Tibial nerve (tissue), 3 donors: ENCODE measurements at regions not wholly inside any gene's neighbourhood (a gene's known extent, or its start where the extent isn't known, plus 50 kb on each side); places are given as distances from the start of the nearest gene placed in this dataset.

Experiments
- POLR2A ChIP-seq, 2 donors: fragments of 450-650 bp; IDR thresholded peaks; one replicate each; pipeline ENCODE4 v1.6.1; 2017; ENCODE audit warnings: antibody characterized with exemption in 2 of 2, mild to moderate bottlenecking in 2 of 2, moderate library complexity in 2 of 2
- TF ChIP-seq, protein P1 (sequence below), 5 experiments: fragments of 200-600 bp in 3 of 5; fragments of 450-650 bp in 2 of 5; sonication (generic) in 3 of 5; IDR thresholded peaks; one replicate each; pipeline ENCODE4 v1.5.1; 2016 to 2019; ENCODE audit warnings: antibody characterized with exemption in 5 of 5, mild to moderate bottlenecking in 3 of 5, moderate library complexity in 2 of 5

DNA sequence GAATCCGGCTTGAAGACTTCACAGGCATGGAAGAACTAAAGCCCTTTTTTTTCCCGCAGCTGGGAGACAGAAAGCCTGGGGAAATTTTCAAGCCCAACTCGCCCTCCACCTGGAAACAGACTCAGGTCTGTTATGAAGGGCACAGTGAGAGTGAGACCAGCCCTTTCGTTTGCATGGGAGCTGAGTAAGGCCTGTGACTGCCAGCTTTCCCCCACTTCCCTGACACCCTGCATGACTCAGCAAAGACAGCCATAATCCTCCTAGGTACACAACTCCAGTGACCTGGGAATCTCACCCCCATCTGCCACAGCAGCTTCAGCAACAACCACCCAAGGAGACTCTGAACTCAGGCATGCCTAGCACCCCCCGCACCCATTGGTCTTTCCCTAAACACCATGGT, 87.6 kb upstream of the ZNF91 start:
- TF ChIP-seq, protein P1, sequence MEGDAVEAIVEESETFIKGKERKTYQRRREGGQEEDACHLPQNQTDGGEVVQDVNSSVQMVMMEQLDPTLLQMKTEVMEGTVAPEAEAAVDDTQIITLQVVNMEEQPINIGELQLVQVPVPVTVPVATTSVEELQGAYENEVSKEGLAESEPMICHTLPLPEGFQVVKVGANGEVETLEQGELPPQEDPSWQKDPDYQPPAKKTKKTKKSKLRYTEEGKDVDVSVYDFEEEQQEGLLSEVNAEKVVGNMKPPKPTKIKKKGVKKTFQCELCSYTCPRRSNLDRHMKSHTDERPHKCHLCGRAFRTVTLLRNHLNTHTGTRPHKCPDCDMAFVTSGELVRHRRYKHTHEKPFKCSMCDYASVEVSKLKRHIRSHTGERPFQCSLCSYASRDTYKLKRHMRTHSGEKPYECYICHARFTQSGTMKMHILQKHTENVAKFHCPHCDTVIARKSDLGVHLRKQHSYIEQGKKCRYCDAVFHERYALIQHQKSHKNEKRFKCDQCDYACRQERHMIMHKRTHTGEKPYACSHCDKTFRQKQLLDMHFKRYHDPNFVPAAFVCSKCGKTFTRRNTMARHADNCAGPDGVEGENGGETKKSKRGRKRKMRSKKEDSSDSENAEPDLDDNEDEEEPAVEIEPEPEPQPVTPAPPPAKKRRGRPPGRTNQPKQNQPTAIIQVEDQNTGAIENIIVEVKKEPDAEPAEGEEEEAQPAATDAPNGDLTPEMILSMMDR (IDR thresholded peaks at IDR 0.05) = no peak
- TF ChIP-seq POLR2A (IDR thresholded peaks at IDR 0.05) = no peak
